ENCODE measurements at regions not wholly inside any gene's neighbourhood (a gene's known extent, or its start where the extent isn't known, plus 50 kb on each side); places are given as distances from the start of the nearest gene placed in this dataset.

GRCh38 chr4:8719421-8719820 is 126.9 kb downstream of the CPZ start:
- TF ChIP-seq, protein P1, sequence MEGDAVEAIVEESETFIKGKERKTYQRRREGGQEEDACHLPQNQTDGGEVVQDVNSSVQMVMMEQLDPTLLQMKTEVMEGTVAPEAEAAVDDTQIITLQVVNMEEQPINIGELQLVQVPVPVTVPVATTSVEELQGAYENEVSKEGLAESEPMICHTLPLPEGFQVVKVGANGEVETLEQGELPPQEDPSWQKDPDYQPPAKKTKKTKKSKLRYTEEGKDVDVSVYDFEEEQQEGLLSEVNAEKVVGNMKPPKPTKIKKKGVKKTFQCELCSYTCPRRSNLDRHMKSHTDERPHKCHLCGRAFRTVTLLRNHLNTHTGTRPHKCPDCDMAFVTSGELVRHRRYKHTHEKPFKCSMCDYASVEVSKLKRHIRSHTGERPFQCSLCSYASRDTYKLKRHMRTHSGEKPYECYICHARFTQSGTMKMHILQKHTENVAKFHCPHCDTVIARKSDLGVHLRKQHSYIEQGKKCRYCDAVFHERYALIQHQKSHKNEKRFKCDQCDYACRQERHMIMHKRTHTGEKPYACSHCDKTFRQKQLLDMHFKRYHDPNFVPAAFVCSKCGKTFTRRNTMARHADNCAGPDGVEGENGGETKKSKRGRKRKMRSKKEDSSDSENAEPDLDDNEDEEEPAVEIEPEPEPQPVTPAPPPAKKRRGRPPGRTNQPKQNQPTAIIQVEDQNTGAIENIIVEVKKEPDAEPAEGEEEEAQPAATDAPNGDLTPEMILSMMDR (IDR thresholded peaks at IDR 0.05): no peak
- no peak for TF ChIP-seq POLR2A (IDR thresholded peaks at IDR 0.05)

Data from thyroid gland (tissue), 4 donors.